ENCODE measurements at regions not wholly inside any gene's neighbourhood (a gene's known extent, or its start where the extent isn't known, plus 50 kb on each side); places are given as distances from the start of the nearest gene placed in this dataset.

GRCh38 chr17:71625330-71625729 is 495.5 kb upstream of the SOX9 start:
- no peak overlapping the region for H3K9ac ChIP-seq (ENCODE audit: low read length)
- H3K79me2 ChIP-seq (ENCODE audit: low read length): no peaks in the 10 kb centered on the region
- CTCF ChIA-PET: no interaction called here
- POLR2A ChIA-PET (ENCODE audit: unreplicated experiment): no interaction called here
- no peak overlapping the region for H3K4me2 ChIP-seq (ENCODE audit: low read length)
- no TSS peak for BruUV-seq (replicated peaks)
- no peaks in the 10 kb centered on the region for H3K36me3 ChIP-seq (ENCODE audit: low read depth, low read length)
- H3K27ac ChIP-seq (ENCODE audit: low read length): no peak overlapping the region
- H2AFZ ChIP-seq (ENCODE audit: low read length): no peak overlapping the region
- H3K9me2 ChIP-seq (replicated peaks; ENCODE audit: low read length): no peaks in the 10 kb centered on the region
- intact Hi-C loops (cut with micrococcal nuclease): no loop called here
- H3K27me3 ChIP-seq (ENCODE audit: low read length): no peaks in the 10 kb centered on the region
- no peaks in the 10 kb centered on the region for H3K4me1 ChIP-seq (ENCODE audit: insufficient read depth, low read length)
- H4K20me1 ChIP-seq (ENCODE audit: low read length): no peaks in the 10 kb centered on the region
- no peaks in the 10 kb centered on the region for H3K9me3 ChIP-seq (ENCODE audit: low read length)
- no peaks in the 10 kb centered on the region for H3F3A ChIP-seq (ENCODE audit: low read length, unreplicated experiment)
- ATAC-seq (no peak), DNase-seq (no peak)
- TF ChIP-seq EZH2 (IDR thresholded peaks at IDR 0.05; ENCODE audit: low read length, unreplicated experiment) (no peak), CTCF (conservative IDR thresholded peaks at IDR 0.05; ENCODE audit: low read depth, low read length) (no peak), EZH2phosphoT487 (IDR thresholded peaks at IDR 0.05; ENCODE audit: borderline replicate concordance, low read length) (no peak)
- no peak overlapping the region for H3K4me3 ChIP-seq (ENCODE audit: low read length)

GRCh38 chr17:71628306-71628705 is 492.5 kb upstream of the SOX9 start:
- DNase-seq: peak; percentile 24
- ChIA-PET POLR2A (ENCODE audit: unreplicated experiment) (interaction anchor here (0.7 kb wide), 2 partner anchors 56 to 216 kb away, joined by 3 to 4 read pairs; no protein-coding TSS in a partner anchor), CTCF (no interaction called here)
- no peak overlapping the region for H2AFZ ChIP-seq (ENCODE audit: low read length)
- H3K9me2 ChIP-seq (replicated peaks; ENCODE audit: low read length): no peaks in the 10 kb centered on the region
- no peaks in the 10 kb centered on the region for H3K27me3 ChIP-seq (ENCODE audit: low read length)
- ATAC-seq: no peak
- H3K9ac ChIP-seq (ENCODE audit: low read length): no peak overlapping the region
- BruUV-seq (replicated peaks): no TSS peak
- peaks cover 21% of the 10 kb centered on the region for H3F3A ChIP-seq (ENCODE audit: low read length, unreplicated experiment)
- H3K27ac ChIP-seq (ENCODE audit: low read length): no peak overlapping the region
- no peak overlapping the region for H3K4me3 ChIP-seq (ENCODE audit: low read length)
- H3K9me3 ChIP-seq (ENCODE audit: low read length): no peaks in the 10 kb centered on the region
- intact Hi-C loops (cut with micrococcal nuclease): no loop called here
- H3K79me2 ChIP-seq (ENCODE audit: low read length): no peaks in the 10 kb centered on the region
- no peaks in the 10 kb centered on the region for H3K36me3 ChIP-seq (ENCODE audit: low read depth, low read length)
- no peak overlapping the region for H3K4me2 ChIP-seq (ENCODE audit: low read length)
- TF ChIP-seq EZH2phosphoT487 (IDR thresholded peaks at IDR 0.05; ENCODE audit: borderline replicate concordance, low read length): no peak
- TF ChIP-seq CTCF (conservative IDR thresholded peaks at IDR 0.05; ENCODE audit: low read depth, low read length): no peak
- TF ChIP-seq EZH2 (IDR thresholded peaks at IDR 0.05; ENCODE audit: low read length, unreplicated experiment): no peak
- H3K4me1 ChIP-seq (ENCODE audit: insufficient read depth, low read length): peaks cover 28% of the 10 kb centered on the region
- no peaks in the 10 kb centered on the region for H4K20me1 ChIP-seq (ENCODE audit: low read length)

GRCh38 chr17:71631483-71631882 is 489.3 kb upstream of the SOX9 start:
- BruUV-seq (replicated peaks): no TSS peak
- TF ChIP-seq EZH2 (IDR thresholded peaks at IDR 0.05; ENCODE audit: low read length, unreplicated experiment): no peak
- TF ChIP-seq EZH2phosphoT487 (IDR thresholded peaks at IDR 0.05; ENCODE audit: borderline replicate concordance, low read length): no peak
- no peak for TF ChIP-seq CTCF (conservative IDR thresholded peaks at IDR 0.05; ENCODE audit: low read depth, low read length)
- Histone ChIP-seq H4K20me1 (ENCODE audit: low read length) (no peaks in the 10 kb centered on the region), H3K27ac (ENCODE audit: low read length) (peak overlapping the region; percentile 62), H2AFZ (ENCODE audit: low read length) (no peak overlapping the region), H3K27me3 (ENCODE audit: low read length) (no peaks in the 10 kb centered on the region), H3K4me1 (ENCODE audit: insufficient read depth, low read length) (peaks cover 41% of the 10 kb centered on the region), H3K9ac (ENCODE audit: low read length) (no peak overlapping the region), H3K4me2 (ENCODE audit: low read length) (peak overlapping the region; percentile 65), H3K9me3 (ENCODE audit: low read length) (no peaks in the 10 kb centered on the region), H3K36me3 (ENCODE audit: low read depth, low read length) (no peaks in the 10 kb centered on the region), H3F3A (ENCODE audit: low read length, unreplicated experiment) (peaks cover 21% of the 10 kb centered on the region), H3K4me3 (ENCODE audit: low read length) (no peak overlapping the region), H3K79me2 (ENCODE audit: low read length) (no peaks in the 10 kb centered on the region), H3K9me2 (replicated peaks; ENCODE audit: low read length) (no peaks in the 10 kb centered on the region)
- peak; percentile 91 for DNase-seq
- intact Hi-C loops (cut with micrococcal nuclease): loop anchor here (5.0 to 10.0 kb wide), 3 partner anchors 209 to 517 kb away; no protein-coding TSS in a partner anchor
- ATAC-seq: peak; percentile 60
- CTCF ChIA-PET: interaction anchor here (0.6 kb wide), 1 partner anchor 146 kb away, joined by 3 read pairs; no protein-coding TSS in a partner anchor
- POLR2A ChIA-PET (ENCODE audit: unreplicated experiment): interaction anchor here (0.6 to 0.7 kb wide), 2 partner anchors 40 to 488 kb away, joined by 3 to 4 read pairs; no protein-coding TSS in a partner anchor
